HG03342 (cell line): ENCODE measurements at regions not wholly inside any gene's neighbourhood (a gene's known extent, or its start where the extent isn't known, plus 50 kb on each side); places are given as distances from the start of the nearest gene placed in this dataset.
"Not testable (repeated sequence)": the region's sequence is repeated elsewhere in the genome, so short reads cannot be mapped to it uniquely, and the experiment has no call there.

Experiments used
- ATAC-seq: cut with Tn5 transposase; IDR thresholded peaks from one replicate; pipeline ENCODE4 v1.9.1; 2021; ENCODE audit warnings: mild to moderate bottlenecking, moderate library complexity; ENCODE audit not compliant: unreplicated experiment

DNA sequence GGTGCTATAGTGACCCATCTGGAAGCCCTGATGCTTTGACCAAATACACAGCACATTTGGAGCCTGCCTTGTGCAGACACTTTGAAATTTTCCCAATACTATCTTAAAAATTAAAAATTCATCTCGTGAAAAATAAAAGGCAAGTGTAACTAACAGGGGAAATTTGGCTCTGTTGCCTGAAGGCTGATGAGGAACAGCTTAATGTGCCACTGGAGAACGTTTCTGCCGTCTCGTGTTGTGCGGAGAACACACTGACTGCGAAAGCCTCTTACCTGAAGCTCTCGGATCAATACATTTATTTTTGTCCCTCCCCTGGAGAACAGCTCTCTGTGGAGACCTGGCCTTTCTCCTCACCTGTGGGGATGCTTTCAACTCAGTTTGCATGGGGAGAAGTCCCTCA, 77.2 kb upstream of the CHST15 start:
- no peak for ATAC-seq

DNA sequence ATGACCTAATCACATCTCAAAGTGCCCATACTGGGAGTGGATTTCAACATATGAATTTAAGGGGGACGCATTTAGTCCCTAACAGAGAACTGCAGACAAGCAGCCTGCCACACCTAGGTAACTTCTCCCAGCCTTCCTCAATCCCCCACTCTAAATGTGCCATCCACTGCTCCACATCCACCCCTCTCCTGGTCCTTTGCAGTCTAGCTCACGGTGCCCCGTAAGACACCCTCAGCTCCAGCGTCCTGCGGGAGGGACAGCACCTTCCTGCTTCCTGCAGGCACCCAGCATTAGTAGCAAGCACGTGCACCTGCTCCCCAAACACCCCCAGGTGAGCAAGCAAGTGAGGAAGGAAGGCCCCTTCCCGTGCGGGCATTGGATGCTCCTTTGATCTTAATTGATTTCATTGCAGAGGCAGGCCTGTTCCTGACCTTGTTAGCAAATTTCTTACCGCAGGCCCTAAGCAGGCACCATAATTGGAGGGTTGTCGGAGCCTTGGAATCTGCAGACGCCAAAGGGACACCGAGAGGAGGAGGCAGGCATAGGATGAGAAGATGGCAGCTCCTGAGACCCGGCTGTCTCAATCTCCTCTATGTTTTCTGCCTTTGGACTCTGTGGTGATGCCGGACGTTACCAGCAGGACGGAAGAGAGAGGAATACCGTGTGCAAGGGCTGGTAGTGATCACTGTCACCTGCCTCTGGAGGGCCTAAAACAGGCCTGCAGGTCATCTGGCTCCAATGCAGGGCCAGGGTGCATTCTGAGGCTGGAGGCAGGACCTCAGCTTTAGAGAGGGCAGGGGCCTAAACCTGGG, 75.8 kb upstream of the CHST15 start:
- ATAC-seq = no peak

DNA sequence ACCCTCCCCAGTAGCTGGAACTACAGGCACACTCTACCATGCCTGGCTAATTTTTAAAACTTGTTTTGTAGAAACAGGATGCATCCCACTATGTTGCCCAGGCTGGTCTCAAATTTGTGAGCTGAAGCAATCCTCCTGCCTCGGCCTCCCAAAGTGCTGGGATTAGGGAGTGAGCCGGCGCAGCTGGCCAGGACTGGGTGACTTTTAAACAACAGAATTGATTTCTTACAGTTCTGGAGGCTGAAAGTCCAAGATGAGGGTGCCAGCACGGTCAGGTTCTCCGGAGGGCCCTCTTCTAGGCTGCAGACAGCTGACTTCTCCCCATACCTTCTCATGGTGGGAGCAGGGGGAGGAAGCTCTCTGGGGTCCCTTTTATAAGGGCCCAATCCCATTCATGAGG, 75.2 kb upstream of the CHST15 start:
- ATAC-seq = no peak

DNA sequence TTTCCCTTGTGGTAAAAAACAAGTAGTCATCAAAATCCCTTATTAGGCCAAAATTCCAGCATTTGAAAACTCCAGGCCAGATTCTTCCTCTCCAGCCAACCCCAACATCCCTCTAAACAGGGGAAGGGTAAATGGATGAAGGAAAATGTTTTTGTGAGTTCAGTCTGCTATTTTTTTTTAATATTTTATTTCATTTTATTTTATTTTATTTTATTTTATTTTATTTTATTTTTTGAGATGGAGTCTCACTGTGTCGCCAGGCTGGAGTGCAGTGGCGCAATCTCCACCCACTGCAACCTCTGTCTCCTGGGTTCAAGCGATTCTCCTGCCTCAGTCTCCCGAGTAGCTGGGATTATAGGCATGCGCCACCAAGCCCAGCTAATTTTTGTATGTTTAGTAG, 74.5 kb upstream of the CHST15 start:
- ATAC-seq = not testable (repeated sequence)

DNA sequence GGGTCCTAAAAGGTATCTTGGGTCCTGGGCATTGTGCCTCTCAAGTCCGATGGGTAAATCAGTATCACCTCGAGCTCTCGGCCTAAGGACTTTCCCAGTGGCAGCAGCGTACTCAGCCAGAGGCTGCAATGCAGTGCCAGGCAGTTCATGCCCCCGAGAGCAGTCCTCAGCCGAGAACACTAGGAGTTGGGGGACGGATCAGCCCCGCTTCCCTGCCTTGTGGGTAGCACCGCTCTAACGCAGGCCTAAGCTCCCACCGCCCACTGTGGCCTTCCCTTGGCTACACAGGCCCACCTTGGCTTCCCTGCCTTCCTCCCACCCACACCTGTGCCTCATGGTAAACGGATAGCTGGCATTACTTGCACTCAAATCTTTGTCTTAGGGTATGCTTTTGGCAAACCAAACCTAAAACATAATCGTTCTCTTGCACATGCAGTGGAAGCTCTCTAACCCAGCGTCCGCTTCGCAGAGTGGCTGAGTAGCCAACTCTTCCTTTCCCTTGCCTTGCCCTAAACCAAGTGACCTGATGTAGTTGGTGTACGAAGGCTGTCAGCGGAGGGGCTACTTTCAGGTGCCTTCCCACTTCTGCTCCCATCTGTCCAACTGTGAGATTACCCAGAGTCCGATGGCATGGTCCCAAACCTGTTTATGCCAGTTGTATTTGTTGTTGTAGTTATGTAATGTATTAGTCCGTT, 73.2 kb upstream of the CHST15 start:
- ATAC-seq = no peak

DNA sequence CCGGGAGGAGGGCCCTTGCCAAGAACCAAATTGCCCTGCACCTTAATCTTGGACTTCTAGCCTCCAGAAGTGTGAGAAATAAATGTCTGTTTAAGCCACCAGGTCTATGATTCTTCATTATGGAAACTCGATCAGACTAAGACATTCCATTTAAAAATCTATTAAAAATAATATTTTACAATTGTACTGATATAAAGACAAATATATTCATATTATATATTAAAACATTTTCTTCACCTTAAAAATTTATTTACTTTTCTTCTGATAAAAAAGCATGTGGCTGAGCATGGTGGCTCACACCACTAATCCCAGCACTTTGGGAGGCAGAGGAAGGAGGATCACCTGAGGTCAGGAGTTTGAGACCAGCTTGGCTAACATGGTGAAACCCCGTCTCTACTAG, 72.4 kb upstream of the CHST15 start:
- no peak for ATAC-seq

DNA sequence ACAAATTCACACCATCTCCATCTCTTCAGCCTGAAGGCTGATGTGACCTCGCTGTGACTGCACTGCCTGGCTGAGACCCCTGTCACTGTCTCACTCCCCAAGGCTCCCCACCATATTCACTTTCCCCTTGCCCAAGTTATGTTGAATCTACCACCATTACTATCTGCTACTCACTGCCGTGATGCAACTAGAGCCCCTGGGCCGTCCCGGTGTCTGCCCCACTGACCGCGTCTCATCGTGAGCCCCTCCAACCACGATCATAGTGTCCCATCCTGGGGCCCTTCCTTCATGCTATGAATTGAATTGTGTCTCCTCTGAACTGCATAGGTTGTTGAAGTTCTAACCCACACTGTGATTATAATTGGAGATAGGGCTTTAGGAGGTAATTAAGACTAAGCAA, 71.9 kb upstream of the CHST15 start:
- no peak for ATAC-seq

DNA sequence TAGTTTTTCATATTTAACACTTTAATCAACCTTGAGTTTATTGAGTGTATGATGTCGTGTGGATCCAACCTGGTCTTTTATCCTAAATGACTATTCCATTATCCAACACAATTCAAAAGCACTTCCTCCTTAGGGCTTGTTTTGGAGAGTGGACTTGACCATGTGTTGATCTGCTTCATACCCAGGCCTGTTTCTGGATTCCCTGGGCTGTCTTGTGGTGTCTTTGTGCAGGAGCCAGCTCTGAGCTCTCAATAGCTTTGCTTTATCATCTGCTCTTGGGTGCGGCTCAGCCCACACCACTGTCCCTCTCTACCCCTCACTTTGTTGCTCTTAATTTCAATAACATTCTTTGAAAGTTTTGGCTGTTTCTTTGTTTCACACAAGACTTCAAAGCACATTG, 70.9 kb upstream of the CHST15 start:
- ATAC-seq = no peak

DNA sequence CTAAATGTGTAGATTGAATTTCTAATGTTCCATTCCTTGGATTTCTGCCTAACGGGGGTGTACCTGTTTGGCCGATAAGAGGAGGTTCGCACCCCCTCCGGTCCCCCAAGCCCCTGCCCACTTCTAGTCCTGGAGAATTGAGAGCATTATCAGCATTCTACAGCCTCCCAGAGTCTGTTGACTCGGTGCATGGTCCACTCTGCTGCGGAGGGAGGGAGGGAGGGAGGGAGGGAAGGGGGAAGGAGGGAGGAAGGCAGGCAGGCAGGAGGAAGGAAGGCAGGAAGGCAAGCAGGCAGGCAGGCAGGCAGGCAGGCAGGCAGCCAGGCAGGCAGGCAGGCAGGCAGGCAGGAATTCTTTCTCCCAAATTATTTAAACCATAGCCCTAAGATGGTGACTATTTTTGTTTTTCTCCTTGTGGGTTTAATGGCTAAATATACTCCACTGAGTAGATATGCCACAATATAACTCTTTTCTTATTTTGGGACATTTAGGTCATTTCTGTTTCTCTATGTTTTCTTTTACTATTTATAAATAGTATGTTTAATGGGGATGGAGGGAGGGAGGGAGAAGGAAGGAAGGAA, 69.5 kb upstream of the CHST15 start:
- ATAC-seq = no peak

DNA sequence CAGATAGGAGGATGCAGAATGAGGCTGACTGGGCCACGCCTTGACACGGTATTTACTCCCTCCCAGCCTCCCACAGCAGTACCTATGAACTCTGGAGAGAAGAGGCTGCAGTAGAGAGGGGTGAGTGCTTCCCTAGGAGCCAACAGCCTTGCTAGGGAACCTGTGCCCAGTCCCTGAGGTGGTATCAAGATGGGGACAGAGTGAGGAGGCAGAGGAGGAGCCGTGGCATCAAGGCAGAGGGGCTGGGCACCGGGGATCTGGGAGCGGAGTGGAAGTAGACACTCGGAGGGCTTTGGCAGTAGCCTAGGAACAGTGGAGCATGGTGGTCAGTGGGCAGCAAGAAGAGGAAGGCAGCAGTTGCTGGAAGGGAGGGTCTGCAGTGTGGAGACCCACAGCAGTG, 68.7 kb upstream of the CHST15 start:
- no peak for ATAC-seq

DNA sequence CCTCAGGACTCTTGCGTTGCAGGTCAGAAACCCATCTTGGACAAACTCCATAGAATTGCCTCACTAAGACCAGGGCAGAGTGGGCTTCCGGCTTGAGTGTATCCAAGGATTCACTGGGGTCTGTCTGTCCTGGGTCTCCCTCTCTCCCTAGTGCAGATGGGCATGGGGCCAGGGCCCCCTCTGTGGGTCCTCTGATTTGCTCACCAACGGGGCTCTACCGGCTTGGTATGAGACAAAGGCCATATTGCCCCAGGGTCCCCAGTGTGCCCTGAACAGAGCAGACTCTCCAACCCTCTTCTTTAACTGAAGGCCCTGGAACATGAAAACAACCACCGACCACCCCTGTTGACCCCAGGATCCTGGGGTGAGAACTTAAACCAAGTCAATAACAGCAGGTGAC, 68.2 kb upstream of the CHST15 start:
- ATAC-seq = no peak

DNA sequence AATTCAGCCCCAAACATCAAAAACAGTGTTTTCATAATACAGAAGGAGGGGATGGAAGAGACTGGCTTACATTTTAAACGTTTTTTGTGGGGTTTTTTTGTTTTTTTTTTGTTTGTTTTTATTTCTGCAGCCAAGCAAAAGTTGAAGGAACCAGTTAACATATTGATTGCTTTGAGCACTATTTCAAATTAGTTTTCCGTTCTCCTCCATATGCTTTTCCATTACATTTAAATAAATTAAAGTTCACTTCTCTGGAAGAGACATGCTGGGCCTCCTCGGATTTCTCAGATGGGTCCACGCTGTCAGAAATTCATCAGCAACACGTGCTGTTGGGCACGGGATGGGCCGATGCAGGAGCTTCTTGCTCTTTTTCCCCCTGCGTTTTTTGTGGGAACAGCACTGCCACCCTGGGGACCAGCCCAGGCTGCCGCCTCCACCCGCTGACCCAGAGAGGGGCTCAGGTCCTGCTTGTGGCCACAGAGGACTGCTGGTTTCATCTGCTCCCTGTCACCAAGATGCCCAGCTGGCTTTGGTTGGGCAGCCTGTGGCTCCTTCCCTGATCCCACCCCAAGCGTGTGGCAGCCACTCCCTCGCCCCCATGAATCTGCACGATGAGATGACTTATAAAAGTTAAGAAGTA, 67.7 kb upstream of the CHST15 start:
- no peak for ATAC-seq

DNA sequence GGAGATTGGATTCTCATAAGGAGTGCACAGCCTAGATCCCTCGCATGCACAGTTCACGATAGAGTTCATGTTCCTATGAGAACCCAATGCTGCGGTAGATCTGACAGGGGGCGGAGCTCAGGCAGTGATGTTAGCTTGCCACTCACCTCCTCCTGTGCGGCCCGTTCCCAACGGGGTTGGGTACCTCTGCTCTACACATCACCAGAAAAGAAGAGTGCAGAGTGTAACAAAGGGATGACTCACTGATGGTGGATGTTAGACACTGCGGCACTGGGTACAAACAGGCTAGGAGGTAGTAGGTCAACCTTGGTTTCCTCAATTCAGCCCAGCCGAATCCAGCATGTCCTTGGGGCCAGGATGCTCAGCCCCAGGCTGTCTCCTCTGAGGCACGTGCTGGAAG, 66.8 kb upstream of the CHST15 start:
- no peak for ATAC-seq

DNA sequence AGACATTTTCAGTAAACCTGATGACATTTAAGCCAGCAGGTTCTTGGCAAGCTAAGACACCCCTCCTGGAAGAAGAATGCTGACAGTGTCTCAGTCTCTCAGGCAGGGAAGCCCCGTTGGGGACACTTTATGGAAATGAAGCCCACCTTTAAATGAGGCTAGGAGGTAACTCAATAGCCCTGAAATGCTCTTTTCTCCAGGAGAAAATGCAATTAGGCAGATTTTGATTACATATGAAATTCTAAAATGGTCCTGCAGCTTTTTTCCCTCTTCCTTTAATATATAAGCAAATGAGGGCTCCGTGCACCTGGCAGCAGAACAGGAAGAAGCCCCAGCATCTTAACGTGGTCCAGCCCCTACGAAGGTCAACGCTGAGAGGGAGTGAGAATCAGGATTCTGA, 65.8 kb upstream of the CHST15 start:
- ATAC-seq = no peak

DNA sequence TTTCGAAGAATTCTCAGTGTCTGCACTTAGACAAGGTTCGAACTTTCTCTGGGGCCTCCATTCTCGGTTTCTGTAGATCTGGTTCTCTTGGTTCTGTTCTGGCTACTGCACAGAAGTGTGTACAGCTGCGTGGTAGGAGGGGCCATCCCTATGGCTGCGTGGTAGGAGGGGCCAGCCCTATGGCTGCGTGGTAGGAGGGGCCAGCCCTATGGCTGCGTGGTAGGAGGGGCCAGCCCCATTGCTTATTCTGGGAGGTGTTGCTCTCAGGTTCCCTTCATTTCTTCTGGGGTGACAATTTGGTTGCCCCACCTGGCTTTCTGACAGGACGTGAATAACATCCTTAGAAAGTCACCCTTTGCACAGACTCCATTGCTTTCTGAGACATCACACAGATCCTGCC, 65.2 kb upstream of the CHST15 start:
- no peak for ATAC-seq

DNA sequence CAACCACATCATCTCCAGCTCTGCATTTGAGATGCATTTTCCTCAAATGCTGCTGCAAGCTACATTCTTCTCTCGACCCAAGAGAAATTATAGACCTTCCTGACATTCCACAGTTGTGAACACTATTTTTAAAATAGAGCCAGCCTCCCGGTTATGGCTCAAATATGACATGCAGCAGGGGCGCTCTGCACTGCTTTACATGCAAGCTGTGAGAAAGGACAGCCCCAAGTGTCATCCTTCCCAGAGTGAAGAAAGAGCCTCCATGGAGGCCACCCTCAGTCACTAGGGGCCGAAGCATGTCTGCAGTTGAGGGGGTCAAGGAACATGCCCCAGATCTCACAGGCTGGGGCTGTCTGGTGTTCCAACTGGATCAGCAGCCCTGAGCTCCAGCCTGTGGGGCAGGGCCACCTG, 63.9 kb upstream of the CHST15 start:
- ATAC-seq = no peak

DNA sequence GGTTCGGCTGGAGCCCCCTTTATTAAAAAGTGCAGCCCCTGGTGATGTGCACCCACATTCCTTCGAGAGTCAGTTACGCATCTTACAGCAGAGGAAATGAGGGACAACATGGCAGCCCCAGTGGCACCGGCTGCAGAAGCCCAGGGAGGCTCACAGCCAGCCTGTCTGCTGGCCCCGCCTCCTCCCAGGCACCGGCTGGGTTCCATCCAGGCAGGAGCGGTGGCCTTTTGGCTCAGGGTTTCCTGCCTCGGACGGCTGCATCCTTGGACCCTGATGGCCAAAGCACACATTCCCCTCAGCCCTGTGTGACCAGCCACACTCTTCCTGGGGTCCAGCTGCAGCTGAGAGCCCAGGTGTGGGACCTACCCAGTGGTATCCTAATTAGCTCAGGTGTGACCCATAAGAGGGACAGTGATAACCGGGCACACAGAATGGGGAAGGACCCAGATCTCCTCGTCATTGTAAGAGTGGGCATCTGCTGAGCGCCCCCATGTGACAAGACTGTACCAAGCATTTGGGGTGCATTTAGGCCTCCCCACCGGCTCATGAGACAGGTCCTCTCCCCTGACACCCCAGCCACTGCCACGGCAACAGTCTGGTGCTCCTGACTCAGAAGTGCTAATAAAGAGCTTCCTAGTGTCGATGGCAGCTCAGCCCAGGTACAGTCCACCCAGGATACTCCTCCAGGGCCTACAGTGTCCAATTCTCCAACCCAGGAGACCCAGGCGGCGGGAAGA, 63.3 kb upstream of the CHST15 start:
- no peak for ATAC-seq

DNA sequence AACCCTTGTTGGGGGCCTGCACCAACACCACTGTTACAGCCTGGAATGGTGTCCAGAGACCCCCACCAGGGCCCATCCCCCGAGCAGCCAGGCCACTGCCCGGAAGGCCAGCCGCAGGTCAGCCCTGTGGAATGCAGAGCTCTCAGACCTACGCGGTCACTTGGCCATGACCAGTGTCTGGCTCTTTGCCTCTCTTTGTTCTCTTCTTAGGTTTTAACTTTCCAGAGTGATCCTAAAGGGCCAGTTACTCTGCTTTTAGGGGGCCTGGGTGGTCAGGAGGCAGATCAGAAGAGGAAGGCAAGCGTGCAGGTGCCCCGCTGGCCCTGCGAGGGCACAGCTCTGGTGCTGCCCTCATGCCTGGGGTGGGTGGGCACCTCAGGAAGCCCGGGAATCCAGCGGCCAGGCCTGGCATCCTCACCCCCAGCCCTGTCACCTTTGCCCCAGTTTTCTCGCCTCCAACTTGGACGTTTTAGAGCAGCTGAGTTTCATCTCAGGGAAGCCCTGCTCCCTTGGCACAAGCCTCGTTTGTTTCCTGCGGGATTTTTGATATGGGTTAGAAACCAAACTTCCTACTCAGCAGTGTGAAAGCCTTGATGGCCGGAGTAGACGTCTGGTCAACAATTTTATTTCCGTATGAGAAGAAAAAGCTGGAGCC, 62.5 kb upstream of the CHST15 start:
- no peak for ATAC-seq

DNA sequence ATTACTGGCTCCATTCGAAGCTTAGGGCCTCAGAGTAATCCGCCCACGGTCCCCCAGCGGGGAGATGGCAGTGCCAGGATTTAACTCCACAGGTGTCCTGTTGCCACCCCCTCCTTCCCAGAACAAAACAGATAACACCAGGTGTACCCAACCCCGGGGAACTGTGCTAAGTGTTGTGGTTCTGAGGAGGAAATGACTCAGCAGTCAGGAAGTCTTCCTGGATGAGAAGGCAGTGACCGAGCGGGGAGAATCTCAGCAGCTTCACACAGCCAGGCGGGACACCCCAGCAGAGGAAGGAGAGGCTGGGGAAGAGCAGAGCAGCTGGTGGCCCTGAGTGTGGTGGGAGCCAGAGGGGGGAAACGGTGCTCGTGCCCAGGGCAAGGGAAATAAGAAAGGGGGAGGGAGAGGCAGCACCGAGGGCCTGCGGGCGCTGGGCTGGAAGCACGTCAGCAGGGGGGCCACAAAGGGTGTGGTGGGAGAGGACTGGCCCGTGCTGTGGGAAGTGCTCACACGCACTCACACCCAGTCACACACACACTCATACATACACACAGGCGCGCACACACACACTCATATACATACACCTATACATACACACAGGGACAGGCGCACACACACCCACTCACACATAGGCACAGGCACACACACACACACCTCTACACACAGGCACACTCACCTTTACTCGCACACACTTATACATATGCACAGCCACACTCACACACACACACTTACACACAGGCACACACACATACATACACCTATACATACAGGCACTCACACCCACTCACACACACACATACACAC, 59.8 kb upstream of the CHST15 start:
- peak; percentile 78 for ATAC-seq
